Breast epithelium (tissue), 4 donors: ENCODE measurements at regions not wholly inside any gene's neighbourhood (a gene's known extent, or its start where the extent isn't known, plus 50 kb on each side); places are given as distances from the start of the nearest gene placed in this dataset.

ENCODE experiments used
- DNase-seq, 2 donors: peaks; one replicate each; pipeline ENCODE4 v3.0.0-alpha.2; 2019; ENCODE audit warnings: low spot score in 2 of 2
- H3K27ac ChIP-seq, 2 donors: fragments of 200-600 bp; sonication (generic) in 1 of 2; one replicate each; pipeline ENCODE4 v1.5.1; 2016 to 2019; ENCODE audit warnings: mild to moderate bottlenecking in 1 of 2
- H3K27me3 ChIP-seq, 2 donors: fragments of 200-600 bp; sonication (generic) in 1 of 2; one replicate each; pipeline versions ENCODE4 v1.5.1 to v1.6.0; 2017 to 2019; ENCODE audit warnings: control low read depth in 1 of 2, mild to moderate bottlenecking in 1 of 2
- H3K36me3 ChIP-seq: fragments of 200-600 bp; one replicate; pipeline ENCODE4 v1.5.1; 2019
- H3K4me1 ChIP-seq, 2 donors: fragments of 200-600 bp; sonication (generic); one replicate each; pipeline ENCODE4 v1.5.1; 2016 to 2019; ENCODE audit warnings: control low read depth in 1 of 2
- H3K4me3 ChIP-seq, 3 donors: fragments of 200-600 bp; sonication (generic); 1 replicate in 2 of 3; 2 replicates in 1 of 3; pipeline ENCODE4 v1.5.1; 2016 to 2019; ENCODE audit warnings: mild to moderate bottlenecking in 3 of 3, moderate library complexity in 2 of 3
- H3K9me3 ChIP-seq, 2 donors: fragments of 200-600 bp; sonication (generic) in 1 of 2; one replicate each; pipeline ENCODE4 v1.5.1; 2016 to 2019; ENCODE audit warnings: control low read depth in 1 of 2
- POLR2A ChIP-seq: fragments of 450-650 bp; IDR thresholded peaks from one replicate; pipeline ENCODE4 v1.6.1; 2016; ENCODE audit warnings: antibody characterized with exemption, mild to moderate bottlenecking, moderate library complexity
- POLR2AphosphoS5 ChIP-seq, 3 donors: sonication (generic); formaldehyde crosslinking; IDR thresholded peaks; one replicate each; pipeline ENCODE4 v1.6.1; 2017; ENCODE audit warnings: antibody characterized with exemption in 3 of 3
- intact Hi-C: fragments of 100-400 bp; cut with DNase I; formaldehyde crosslinking; loops from one replicate; pipeline ENCODE4 v1.15.1; 2023; ENCODE audit warnings: low total_unique reads
- TF ChIP-seq, protein P1 (sequence below), 3 donors: fragments of 450-650 bp; IDR thresholded peaks; one replicate each; pipeline ENCODE4 v1.5.1; 2016 to 2017; ENCODE audit warnings: antibody characterized with exemption in 3 of 3, mild to moderate bottlenecking in 3 of 3, moderate library complexity in 3 of 3

DNA sequence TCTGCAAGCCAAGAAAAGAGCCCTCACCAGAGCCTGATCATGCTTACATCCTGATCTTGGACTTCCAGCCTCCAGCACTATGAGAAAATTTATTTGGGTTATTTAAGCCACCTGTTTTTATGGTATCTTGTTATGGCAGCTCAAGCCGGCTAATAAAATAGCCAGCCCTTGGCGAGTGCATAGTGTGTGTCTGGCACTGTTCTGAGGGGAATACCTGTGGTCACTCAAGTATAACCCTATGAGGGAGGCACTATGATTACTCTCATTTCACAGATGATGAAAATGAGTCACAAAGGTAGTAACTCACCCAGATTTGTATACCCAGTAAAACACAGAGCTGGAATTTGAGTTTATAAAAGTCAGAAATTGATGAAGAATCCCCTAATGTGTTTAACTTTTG, 556.9 kb upstream of the SETBP1 start:
- no peak for TF ChIP-seq POLR2A
- no peak for TF ChIP-seq POLR2AphosphoS5 (IDR thresholded peaks at IDR 0.05)
- TF ChIP-seq, protein P1, sequence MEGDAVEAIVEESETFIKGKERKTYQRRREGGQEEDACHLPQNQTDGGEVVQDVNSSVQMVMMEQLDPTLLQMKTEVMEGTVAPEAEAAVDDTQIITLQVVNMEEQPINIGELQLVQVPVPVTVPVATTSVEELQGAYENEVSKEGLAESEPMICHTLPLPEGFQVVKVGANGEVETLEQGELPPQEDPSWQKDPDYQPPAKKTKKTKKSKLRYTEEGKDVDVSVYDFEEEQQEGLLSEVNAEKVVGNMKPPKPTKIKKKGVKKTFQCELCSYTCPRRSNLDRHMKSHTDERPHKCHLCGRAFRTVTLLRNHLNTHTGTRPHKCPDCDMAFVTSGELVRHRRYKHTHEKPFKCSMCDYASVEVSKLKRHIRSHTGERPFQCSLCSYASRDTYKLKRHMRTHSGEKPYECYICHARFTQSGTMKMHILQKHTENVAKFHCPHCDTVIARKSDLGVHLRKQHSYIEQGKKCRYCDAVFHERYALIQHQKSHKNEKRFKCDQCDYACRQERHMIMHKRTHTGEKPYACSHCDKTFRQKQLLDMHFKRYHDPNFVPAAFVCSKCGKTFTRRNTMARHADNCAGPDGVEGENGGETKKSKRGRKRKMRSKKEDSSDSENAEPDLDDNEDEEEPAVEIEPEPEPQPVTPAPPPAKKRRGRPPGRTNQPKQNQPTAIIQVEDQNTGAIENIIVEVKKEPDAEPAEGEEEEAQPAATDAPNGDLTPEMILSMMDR (IDR thresholded peaks at IDR 0.05), result no peak
- intact Hi-C loops, result no loop called here
- Histone ChIP-seq H3K27ac (no peak overlapping the region), H3K9me3 (no peaks in the 10 kb centered on the region), H3K27me3 (no peaks in the 10 kb centered on the region), H3K4me1 (no peaks in the 10 kb centered on the region), H3K36me3 (no peaks in the 10 kb centered on the region), H3K4me3 (no peak overlapping the region)
- DNase-seq, result no peak

DNA sequence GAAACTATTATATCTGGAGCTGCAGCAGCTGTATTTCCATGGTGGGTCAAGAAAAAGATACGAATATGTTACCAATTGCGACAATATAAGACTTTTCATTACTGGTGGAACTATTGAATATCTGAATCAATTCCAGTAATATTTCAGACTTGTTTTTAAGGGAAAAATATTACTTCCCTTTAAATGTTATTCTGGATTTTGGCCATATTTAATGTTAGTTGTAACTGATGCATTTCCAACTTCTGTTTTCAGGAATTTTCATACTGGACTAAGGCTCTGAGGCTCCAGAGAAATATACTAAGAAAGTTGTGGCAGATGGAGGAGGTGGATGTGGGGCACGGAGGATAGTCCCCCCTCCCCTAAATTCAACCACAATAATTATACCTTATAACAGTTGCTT, 555.2 kb upstream of the SETBP1 start:
- TF ChIP-seq POLR2A, result no peak
- no peak overlapping the region for H3K4me3 ChIP-seq
- no peak for DNase-seq
- no peaks in the 10 kb centered on the region for H3K27me3 ChIP-seq
- no peaks in the 10 kb centered on the region for H3K9me3 ChIP-seq
- intact Hi-C loops, result no loop called here
- H3K4me1 ChIP-seq, result no peaks in the 10 kb centered on the region
- no peaks in the 10 kb centered on the region for H3K36me3 ChIP-seq
- H3K27ac ChIP-seq, result no peak overlapping the region

DNA sequence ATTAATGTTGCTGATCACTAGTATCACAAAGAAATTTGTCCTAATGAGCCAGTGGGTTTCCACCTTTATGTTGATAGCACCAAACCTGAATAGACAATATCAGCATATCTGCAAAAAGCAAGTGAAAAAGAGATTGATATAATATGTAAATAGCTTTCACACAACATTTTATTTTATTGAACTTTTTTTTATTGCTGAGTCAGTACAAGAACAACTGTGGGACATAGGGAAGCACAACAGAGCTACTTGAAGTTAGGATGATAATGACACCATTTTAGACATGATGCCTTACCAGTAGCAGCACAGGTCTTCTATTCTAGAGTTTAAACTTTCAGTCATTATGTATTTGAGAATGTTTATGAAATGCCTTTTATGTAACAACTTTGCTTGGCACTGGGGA, 554.1 kb upstream of the SETBP1 start:
- H3K27ac ChIP-seq, result no peak overlapping the region
- H3K36me3 ChIP-seq, result no peaks in the 10 kb centered on the region
- no peaks in the 10 kb centered on the region for H3K27me3 ChIP-seq
- intact Hi-C loops, result no loop called here
- H3K4me3 ChIP-seq, result no peak overlapping the region
- DNase-seq, result no peak
- no peak for TF ChIP-seq POLR2A
- TF ChIP-seq POLR2AphosphoS5 (IDR thresholded peaks at IDR 0.05), result no peak
- TF ChIP-seq, protein P1 (IDR thresholded peaks at IDR 0.05), result no peak
- H3K4me1 ChIP-seq, result no peaks in the 10 kb centered on the region
- no peaks in the 10 kb centered on the region for H3K9me3 ChIP-seq

DNA sequence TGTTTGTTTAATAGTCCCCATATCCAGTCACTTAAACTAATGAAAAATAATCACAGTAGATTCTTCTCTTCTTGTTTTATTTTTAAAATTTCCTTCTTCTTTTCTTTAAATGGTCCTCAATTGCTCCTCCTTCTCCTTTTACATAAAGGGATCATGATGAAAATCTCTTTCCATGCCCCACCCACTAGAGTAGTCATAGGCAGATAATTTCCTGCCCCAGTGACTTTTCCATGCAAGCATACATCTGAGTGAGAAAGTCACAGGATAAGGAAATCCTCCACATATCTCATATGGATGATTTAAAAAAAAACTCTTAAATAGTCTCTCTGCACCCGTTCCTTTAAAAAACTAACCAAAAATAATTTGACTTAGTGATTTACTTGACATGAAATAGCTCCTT, 552.3 kb upstream of the SETBP1 start:
- Histone ChIP-seq H3K4me1 (no peaks in the 10 kb centered on the region), H3K27me3 (no peaks in the 10 kb centered on the region), H3K36me3 (no peaks in the 10 kb centered on the region), H3K9me3 (no peaks in the 10 kb centered on the region), H3K4me3 (no peak overlapping the region), H3K27ac (no peak overlapping the region)
- no peak for TF ChIP-seq POLR2AphosphoS5 (IDR thresholded peaks at IDR 0.05)
- TF ChIP-seq POLR2A, result no peak
- TF ChIP-seq, protein P1 (IDR thresholded peaks at IDR 0.05), result no peak
- DNase-seq, result no peak
- intact Hi-C loops, result no loop called here

DNA sequence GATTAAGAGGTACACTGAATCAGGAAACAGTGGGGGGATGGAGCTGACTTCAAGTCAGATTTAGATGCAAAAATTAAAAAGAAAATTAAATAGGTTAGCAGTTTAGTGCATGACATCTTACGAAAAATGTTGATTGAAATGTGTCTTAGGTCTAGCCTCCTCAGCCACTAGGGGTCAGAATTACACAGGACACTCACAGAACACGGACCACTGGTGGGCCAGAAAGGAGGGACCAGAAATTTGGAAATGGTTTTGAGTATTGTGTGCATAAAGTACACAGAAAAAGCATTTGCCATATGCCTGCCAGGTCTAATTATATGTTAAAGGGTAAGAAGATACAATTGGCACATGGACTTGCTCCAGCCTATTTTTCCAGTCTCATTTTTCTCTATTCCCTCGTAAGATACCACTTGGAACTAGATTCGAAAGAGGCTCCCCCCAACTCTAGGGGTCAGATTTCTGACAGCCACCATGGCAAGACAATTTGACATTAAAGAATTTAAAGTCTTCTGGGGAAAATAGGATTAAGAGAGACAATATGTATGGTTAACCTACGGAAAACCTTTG, 550.2 kb upstream of the SETBP1 start:
- DNase-seq, result no peak
- intact Hi-C loops, result no loop called here

More for the DNA sequence above, 550.2 kb upstream of the SETBP1 start:
- no peak overlapping the region for H3K4me3 ChIP-seq
- H3K4me1 ChIP-seq, result no peaks in the 10 kb centered on the region
- no peaks in the 10 kb centered on the region for H3K36me3 ChIP-seq
- no peak overlapping the region for H3K27ac ChIP-seq
- no peak for TF ChIP-seq POLR2AphosphoS5 (IDR thresholded peaks at IDR 0.05)
- TF ChIP-seq, protein P1 (IDR thresholded peaks at IDR 0.05), result peak in 2 of 3 donors; percentile 51 to 54
- no peaks in the 10 kb centered on the region for H3K9me3 ChIP-seq
- H3K27me3 ChIP-seq, result no peaks in the 10 kb centered on the region
